AG09309 (cell line): ENCODE measurements at regions not wholly inside any gene's neighbourhood (a gene's known extent, or its start where the extent isn't known, plus 50 kb on each side); places are given as distances from the start of the nearest gene placed in this dataset.

Experiments used
- DNase-seq: peaks from one replicate; pipeline ENCODE4 v3.0.0-alpha.2; 2010; ENCODE audit warnings: low read depth
- H3K4me3 ChIP-seq: 2 replicates; pipeline ENCODE4 v1.5.1; 2011; ENCODE audit warnings: mild to moderate bottlenecking, low read depth, low read length, moderate library complexity; ENCODE audit not compliant: control insufficient read depth
- CTCF ChIP-seq: IDR thresholded peaks from 2 replicates; pipeline ENCODE4 v1.5.1; 2011; ENCODE audit warnings: mild to moderate bottlenecking, low read depth, low read length, inconsistent platforms; ENCODE audit not compliant: insufficient read depth, control insufficient read depth; ENCODE audit errors: missing control alignments

GRCh38 chr6:167643223-167643622 lies 183.5 kb upstream of the AFDN start:
- no peak for TF ChIP-seq CTCF
- H3K4me3 ChIP-seq = no peak overlapping the region
- DNase-seq = no peak

GRCh38 chr6:167643716-167644115 lies 183.0 kb upstream of the AFDN start:
- no peak for TF ChIP-seq CTCF
- no peak for DNase-seq
- no peak overlapping the region for H3K4me3 ChIP-seq

DNA sequence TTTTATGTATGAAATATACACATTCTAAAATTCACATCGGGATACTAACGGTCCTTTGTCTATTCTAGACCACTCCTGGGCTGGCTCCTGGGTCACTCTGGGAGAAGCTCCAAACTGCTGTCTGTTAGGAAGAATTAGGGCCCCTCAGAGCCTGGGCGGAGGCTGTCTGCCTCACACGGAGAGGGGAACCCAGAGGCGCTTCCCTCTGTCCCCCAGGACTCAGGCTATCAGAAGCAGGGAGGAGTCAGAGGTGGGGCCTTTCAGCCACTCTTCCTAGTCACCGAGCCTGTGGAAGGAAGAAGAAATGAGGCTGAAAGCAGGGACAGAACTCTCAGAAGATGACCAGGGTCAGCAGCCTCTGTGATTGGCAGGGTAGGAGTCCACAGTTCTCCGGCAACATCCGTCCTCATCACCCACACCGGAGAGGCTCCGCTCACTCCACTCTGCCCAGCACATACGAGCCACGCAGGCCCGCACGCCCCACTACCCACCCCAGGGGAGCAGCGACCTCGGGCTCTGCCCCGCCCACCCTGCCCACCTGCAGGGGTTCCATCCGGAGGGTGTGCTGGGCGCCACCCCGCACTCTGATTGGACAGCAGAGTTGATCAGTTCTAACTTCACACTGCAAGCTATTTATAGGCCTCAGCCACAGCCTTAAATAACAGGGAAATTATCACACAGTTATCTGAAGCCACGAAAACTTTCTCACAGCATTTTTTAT lies 182.1 kb upstream of the AFDN start:
- no peak for TF ChIP-seq CTCF
- H3K4me3 ChIP-seq = no peak overlapping the region
- no peak for DNase-seq

GRCh38 chr6:167645368-167645767 lies 181.3 kb upstream of the AFDN start:
- no peak overlapping the region for H3K4me3 ChIP-seq
- DNase-seq = no peak
- TF ChIP-seq CTCF = no peak

GRCh38 chr6:167647306-167647705 lies 179.4 kb upstream of the AFDN start:
- TF ChIP-seq CTCF = no peak
- H3K4me3 ChIP-seq = no peak overlapping the region
- DNase-seq = no peak

GRCh38 chr6:167647737-167648470 lies 178.8 kb upstream of the AFDN start:
- no peak for TF ChIP-seq CTCF
- no peak overlapping the region for H3K4me3 ChIP-seq
- no peak for DNase-seq
